Neural crest cell (in vitro differentiated cells): ENCODE measurements at regions not wholly inside any gene's neighbourhood (a gene's known extent, or its start where the extent isn't known, plus 50 kb on each side); places are given as distances from the start of the nearest gene placed in this dataset.

Experiments used
- DNase-seq: peaks from one replicate; pipeline ENCODE4 v3.0.0; 2021; ENCODE audit warnings: low read depth, mixed read lengths, low spot score
- H3K27ac Mint-ChIP-seq: one replicate; pipeline ENCODE4 v1.8.0; 2021; ENCODE audit warnings: mild to moderate bottlenecking, mixed read lengths; ENCODE audit not compliant: unreplicated experiment
- H3K27me3 Mint-ChIP-seq: 2 replicates; pipeline ENCODE4 v1.8.0; 2021; ENCODE audit warnings: low read depth, mild to moderate bottlenecking, mixed read lengths
- H3K36me3 Mint-ChIP-seq: 2 replicates; pipeline ENCODE4 v1.8.0; 2021; ENCODE audit warnings: low read depth, mild to moderate bottlenecking, mixed read lengths
- H3K4me1 Mint-ChIP-seq: 2 replicates; pipeline ENCODE4 v1.8.0; 2021; ENCODE audit warnings: mixed read lengths
- H3K4me3 Mint-ChIP-seq: one replicate; pipeline ENCODE4 v1.8.0; 2021; ENCODE audit warnings: mild to moderate bottlenecking, mixed read lengths
- H3K9me3 Mint-ChIP-seq: 2 replicates; pipeline ENCODE4 v1.8.0; 2021; ENCODE audit warnings: mixed read lengths
- TF ChIP-seq, protein P1 (sequence below): fragments of 200-600 bp; sonication (generic); conservative IDR thresholded peaks from 2 replicates; pipeline ENCODE4 v1.5.0; 2021; ENCODE audit warnings: antibody characterized with exemption, mild to moderate bottlenecking

DNA sequence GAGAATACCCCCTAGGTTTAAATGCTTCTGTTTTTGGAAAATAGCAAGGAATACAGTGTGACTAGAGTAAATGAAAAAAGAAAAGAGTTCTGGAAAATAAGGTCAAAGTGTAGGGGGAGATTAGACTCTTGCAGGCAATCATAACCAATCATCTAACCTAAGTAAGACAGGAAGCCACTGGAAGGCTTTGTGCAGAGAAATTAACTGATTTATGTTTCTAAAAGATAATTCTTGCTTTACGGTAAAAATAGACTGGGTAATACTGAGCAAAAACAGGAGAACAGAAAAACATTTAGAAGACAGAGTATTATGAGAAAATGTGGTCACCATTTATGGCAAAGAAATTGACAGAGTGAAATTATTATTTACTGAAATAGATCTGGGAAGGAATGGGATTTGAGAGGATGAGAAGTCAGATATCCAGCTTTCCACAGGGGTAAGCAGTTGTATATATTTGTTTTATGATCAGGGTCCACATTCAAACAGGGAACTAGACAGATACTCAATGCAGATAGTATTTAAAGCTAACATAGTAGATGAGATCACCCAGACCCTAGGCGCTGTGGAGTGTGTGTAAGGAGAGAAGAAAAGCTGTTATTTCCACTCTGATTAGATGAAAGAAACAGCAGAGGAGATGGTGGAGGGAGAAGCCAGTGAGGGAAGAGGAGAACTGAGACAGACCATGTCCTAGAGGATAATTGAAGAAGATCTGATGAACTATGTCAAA lies 1225.3 kb downstream of the CDH11 start:
- H3K4me3 Mint-ChIP-seq: no peak overlapping the region
- DNase-seq: no peak
- TF ChIP-seq, protein P1, sequence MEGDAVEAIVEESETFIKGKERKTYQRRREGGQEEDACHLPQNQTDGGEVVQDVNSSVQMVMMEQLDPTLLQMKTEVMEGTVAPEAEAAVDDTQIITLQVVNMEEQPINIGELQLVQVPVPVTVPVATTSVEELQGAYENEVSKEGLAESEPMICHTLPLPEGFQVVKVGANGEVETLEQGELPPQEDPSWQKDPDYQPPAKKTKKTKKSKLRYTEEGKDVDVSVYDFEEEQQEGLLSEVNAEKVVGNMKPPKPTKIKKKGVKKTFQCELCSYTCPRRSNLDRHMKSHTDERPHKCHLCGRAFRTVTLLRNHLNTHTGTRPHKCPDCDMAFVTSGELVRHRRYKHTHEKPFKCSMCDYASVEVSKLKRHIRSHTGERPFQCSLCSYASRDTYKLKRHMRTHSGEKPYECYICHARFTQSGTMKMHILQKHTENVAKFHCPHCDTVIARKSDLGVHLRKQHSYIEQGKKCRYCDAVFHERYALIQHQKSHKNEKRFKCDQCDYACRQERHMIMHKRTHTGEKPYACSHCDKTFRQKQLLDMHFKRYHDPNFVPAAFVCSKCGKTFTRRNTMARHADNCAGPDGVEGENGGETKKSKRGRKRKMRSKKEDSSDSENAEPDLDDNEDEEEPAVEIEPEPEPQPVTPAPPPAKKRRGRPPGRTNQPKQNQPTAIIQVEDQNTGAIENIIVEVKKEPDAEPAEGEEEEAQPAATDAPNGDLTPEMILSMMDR: no peak
- H3K27ac Mint-ChIP-seq: no peak overlapping the region
- no peaks in the 10 kb centered on the region for H3K4me1 Mint-ChIP-seq
- H3K36me3 Mint-ChIP-seq: no peaks in the 10 kb centered on the region
- H3K27me3 Mint-ChIP-seq: no peaks in the 10 kb centered on the region
- no peaks in the 10 kb centered on the region for H3K9me3 Mint-ChIP-seq

DNA sequence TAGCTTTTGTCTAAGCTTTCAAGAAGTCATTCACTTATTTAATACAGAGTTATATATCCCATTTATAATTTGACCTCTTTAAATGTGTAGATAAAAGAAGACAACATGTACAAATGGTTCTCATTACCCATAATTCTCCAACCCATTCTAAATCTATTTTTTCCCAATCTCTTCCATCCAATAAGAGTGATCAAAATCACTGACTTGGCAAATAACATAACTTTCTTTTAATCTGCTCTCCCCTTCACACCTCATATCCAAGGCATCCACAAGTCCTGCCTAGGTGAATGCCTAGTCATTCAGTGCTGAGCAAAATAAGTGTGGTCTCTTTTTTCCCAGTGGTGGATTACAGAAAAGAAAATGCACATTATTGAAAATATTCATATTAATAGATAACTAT lies 1231.1 kb downstream of the CDH11 start:
- Mint-ChIP-seq H3K27me3 (no peaks in the 10 kb centered on the region), H3K36me3 (no peaks in the 10 kb centered on the region), H3K9me3 (peaks cover 3% of the 10 kb centered on the region), H3K4me3 (no peak overlapping the region), H3K4me1 (no peaks in the 10 kb centered on the region), H3K27ac (no peak overlapping the region)
- TF ChIP-seq, protein P1: no peak
- no peak for DNase-seq

DNA sequence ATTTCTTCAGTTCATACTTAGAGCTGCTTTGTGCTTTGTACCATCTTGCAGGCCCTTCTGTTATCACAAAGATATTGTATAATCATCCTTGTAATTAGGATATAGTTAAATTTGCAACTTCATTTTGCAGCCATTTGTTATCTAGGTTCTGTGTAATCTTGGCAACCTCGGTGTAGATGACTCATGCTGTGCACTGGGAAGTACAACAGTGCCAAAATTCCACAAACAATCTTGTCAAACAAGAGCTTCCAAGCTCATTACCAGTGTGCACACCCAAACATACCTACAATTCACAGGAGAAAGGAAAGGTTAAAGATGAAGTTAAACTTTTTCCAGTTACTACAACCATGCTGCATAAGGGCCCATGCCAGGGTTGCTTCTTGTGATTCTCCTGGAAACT lies 1231.8 kb downstream of the CDH11 start:
- Mint-ChIP-seq H3K27ac (no peak overlapping the region), H3K9me3 (peaks cover 3% of the 10 kb centered on the region), H3K4me3 (no peak overlapping the region), H3K36me3 (no peaks in the 10 kb centered on the region), H3K4me1 (no peaks in the 10 kb centered on the region), H3K27me3 (no peaks in the 10 kb centered on the region)
- TF ChIP-seq, protein P1: no peak
- no peak for DNase-seq

- TF ChIP-seq, protein P1: no peak
- no peaks in the 10 kb centered on the region for H3K4me1 Mint-ChIP-seq
- H3K36me3 Mint-ChIP-seq: no peaks in the 10 kb centered on the region
- H3K27ac Mint-ChIP-seq: no peak overlapping the region
- no peak for DNase-seq
- H3K9me3 Mint-ChIP-seq: no peaks in the 10 kb centered on the region
- no peak overlapping the region for H3K4me3 Mint-ChIP-seq
- no peaks in the 10 kb centered on the region for H3K27me3 Mint-ChIP-seq
These were observed 1238.8 kb downstream of the CDH11 start for GRCh38 chr16:63883091-63883490.

DNA sequence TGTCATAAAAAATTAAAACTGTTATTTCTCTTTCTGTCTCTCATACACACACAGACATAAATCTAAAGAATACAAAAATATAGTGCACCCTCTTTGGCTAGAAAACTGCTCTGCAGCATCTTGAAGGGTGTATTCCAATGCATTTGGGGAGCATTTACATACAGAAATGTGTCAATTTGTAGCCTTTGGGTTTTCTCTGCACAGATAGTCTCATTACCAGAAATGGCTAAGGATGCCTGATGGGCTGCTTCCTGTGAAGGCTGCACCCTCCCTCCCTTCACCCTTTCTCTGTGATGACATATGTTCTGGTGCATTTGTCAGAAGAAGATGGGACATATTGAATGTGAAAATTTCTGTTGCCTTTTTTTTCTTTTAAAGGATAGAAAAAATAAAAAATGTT lies 1239.3 kb downstream of the CDH11 start:
- no peak for DNase-seq
- Mint-ChIP-seq H3K36me3 (no peaks in the 10 kb centered on the region), H3K4me3 (no peak overlapping the region), H3K27me3 (no peaks in the 10 kb centered on the region), H3K9me3 (no peaks in the 10 kb centered on the region), H3K27ac (no peak overlapping the region), H3K4me1 (no peaks in the 10 kb centered on the region)
- TF ChIP-seq, protein P1: no peak
